ENCODE measurements at regions not wholly inside any gene's neighbourhood (a gene's known extent, or its start where the extent isn't known, plus 50 kb on each side); places are given as distances from the start of the nearest gene placed in this dataset.

GRCh38 chr2:44825702-44826101 is 115.8 kb upstream of the SIX3 start:
- H3K9me3 Mint-ChIP-seq (ENCODE audit: low read depth, unreplicated experiment), result no peaks in the 10 kb centered on the region
- H3K27me3 Mint-ChIP-seq (ENCODE audit: unreplicated experiment), result peaks cover 34% of the 10 kb centered on the region
- intact Hi-C loops (cut with micrococcal nuclease; ENCODE audit: unreplicated experiment), result no loop called here
- TF ChIP-seq CTCF (IDR thresholded peaks at IDR 0.05; ENCODE audit: unreplicated experiment), result no peak
- CTCF ChIA-PET, result interaction anchor here (0.6 kb wide), 2 partner anchors 327 to 687 kb away, joined by 4 to 8 read pairs; no protein-coding TSS in a partner anchor
- H3K4me3 Mint-ChIP-seq (ENCODE audit: low read depth, unreplicated experiment), result no peak overlapping the region
- H3K36me3 Mint-ChIP-seq (ENCODE audit: insufficient read depth, unreplicated experiment), result no peaks in the 10 kb centered on the region
- H3K27ac Mint-ChIP-seq (ENCODE audit: unreplicated experiment), result no peak overlapping the region
- H3K4me1 Mint-ChIP-seq (ENCODE audit: low read depth, unreplicated experiment), result peaks cover 9% of the 10 kb centered on the region
- no TSS peak for BruUV-seq (replicated peaks)
- DNase-seq, result peak; percentile 36

DNA sequence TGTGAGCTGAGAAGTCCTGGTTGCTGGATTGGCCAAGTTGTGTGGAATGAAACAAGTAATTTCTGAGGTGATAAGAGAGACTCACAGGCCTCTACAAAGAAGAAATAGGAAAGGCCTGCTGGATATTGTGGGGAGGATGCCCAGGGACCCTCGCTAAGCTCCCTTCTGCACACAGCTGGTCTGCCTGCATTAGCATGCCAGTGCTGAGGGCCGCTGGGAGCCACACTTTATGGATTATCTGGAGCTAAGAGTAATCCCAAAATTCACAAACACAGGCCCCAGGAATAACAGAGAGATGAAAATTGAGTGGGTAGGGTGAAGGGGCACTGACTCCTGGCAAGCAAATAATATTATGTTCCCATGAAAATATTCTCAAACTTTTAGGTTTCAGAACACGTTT is 114.9 kb upstream of the SIX3 start:
- Mint-ChIP-seq H3K27me3 (ENCODE audit: unreplicated experiment) (peaks cover 25% of the 10 kb centered on the region), H3K9me3 (ENCODE audit: low read depth, unreplicated experiment) (no peaks in the 10 kb centered on the region), H3K4me3 (ENCODE audit: low read depth, unreplicated experiment) (no peak overlapping the region), H3K36me3 (ENCODE audit: insufficient read depth, unreplicated experiment) (no peaks in the 10 kb centered on the region), H3K4me1 (ENCODE audit: low read depth, unreplicated experiment) (peaks cover 9% of the 10 kb centered on the region), H3K27ac (ENCODE audit: unreplicated experiment) (no peak overlapping the region)
- DNase-seq, result no peak
- intact Hi-C loops (cut with micrococcal nuclease; ENCODE audit: unreplicated experiment), result no loop called here
- BruUV-seq (replicated peaks), result no TSS peak
- no peak for TF ChIP-seq CTCF (IDR thresholded peaks at IDR 0.05; ENCODE audit: unreplicated experiment)
- CTCF ChIA-PET, result interaction anchor here (1.0 kb wide), 1 partner anchor 464 kb away, joined by 3 read pairs; no protein-coding TSS in a partner anchor

DNA sequence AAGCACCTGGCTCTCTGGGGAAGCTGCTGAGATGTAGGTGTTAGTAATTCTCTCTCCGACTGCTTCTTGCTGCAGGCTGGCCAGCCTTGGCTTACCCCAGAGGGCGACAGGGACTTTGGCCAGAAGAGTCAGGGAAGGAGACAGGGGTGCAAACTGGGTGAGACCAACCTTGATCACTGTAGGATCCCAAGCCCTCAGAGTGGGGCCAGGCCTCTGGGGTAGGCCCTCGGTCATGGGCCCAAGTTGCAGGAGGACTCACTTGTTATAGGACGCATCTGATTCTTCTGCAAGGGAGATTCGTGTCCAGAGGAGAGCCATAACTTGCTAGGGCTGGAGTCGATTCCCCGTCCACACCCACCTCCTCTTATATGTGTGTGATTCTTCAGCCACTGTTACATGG is 111.7 kb upstream of the SIX3 start:
- CTCF ChIA-PET, result no interaction called here
- no TSS peak for BruUV-seq (replicated peaks)
- H3K36me3 Mint-ChIP-seq (ENCODE audit: insufficient read depth, unreplicated experiment), result no peaks in the 10 kb centered on the region
- no peak for DNase-seq
- peaks cover 43% of the 10 kb centered on the region for H3K27me3 Mint-ChIP-seq (ENCODE audit: unreplicated experiment)
- peaks cover 7% of the 10 kb centered on the region for H3K9me3 Mint-ChIP-seq (ENCODE audit: low read depth, unreplicated experiment)
- H3K4me3 Mint-ChIP-seq (ENCODE audit: low read depth, unreplicated experiment), result no peak overlapping the region
- peaks cover 9% of the 10 kb centered on the region for H3K4me1 Mint-ChIP-seq (ENCODE audit: low read depth, unreplicated experiment)
- intact Hi-C loops (cut with micrococcal nuclease; ENCODE audit: unreplicated experiment), result no loop called here
- TF ChIP-seq CTCF (IDR thresholded peaks at IDR 0.05; ENCODE audit: unreplicated experiment), result no peak
- H3K27ac Mint-ChIP-seq (ENCODE audit: unreplicated experiment), result no peak overlapping the region

DNA sequence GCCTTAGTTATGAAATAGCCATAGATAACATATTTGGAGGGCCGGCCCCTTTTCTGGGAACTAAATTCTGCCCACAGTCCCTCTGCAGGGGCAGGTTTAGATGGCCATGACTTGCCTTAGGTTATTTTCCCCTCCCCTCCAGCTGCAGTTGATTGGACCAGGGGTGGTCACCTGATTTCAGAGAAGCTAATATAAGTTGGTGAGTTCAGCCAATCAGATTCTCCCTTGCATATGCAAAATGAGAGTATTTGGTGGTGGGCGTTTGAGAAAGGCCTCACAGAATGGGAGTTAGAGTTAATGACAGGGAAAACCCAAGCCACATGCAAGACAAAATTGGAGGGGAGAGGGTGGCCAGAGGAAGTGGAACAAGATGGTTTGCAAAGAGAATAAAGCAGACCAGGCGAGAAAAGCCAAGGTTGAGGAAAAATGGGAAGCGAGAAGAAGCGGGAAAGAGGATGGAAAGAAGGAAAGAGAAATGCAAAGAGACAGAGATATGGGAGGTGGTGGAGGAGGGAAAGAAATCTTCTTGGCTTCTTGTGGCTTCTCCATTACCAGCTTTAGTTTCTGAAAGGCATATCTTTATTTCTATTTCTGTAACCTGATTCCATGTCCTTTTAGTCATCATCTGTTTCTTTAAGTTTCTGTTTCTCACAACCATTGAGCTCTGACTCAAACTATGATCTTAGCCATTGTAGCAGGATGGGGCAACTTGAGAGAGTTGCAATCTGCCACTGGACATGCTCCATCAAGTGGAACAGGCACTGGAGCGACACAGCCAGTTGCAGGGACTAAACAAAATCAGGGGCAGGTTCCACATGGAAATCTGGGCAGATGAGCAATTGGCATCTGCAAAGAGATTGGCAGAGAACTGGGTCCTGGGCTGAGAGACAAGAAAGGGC is 108.1 kb upstream of the SIX3 start:
- Mint-ChIP-seq H3K4me3 (ENCODE audit: low read depth, unreplicated experiment) (no peak overlapping the region), H3K27me3 (ENCODE audit: unreplicated experiment) (peaks cover 58% of the 10 kb centered on the region), H3K9me3 (ENCODE audit: low read depth, unreplicated experiment) (peaks cover 7% of the 10 kb centered on the region), H3K36me3 (ENCODE audit: insufficient read depth, unreplicated experiment) (no peaks in the 10 kb centered on the region), H3K4me1 (ENCODE audit: low read depth, unreplicated experiment) (no peaks in the 10 kb centered on the region), H3K27ac (ENCODE audit: unreplicated experiment) (no peak overlapping the region)
- BruUV-seq (replicated peaks), result no TSS peak
- CTCF ChIA-PET, result interaction anchor here (1.3 kb wide), 1 partner anchor 29 kb away, joined by 3 read pairs; no protein-coding TSS in a partner anchor
- intact Hi-C loops (cut with micrococcal nuclease; ENCODE audit: unreplicated experiment), result no loop called here
- DNase-seq, result no peak
- TF ChIP-seq CTCF (IDR thresholded peaks at IDR 0.05; ENCODE audit: unreplicated experiment), result no peak

All from Calu3 (cell line).